IMR-90 (cell line): ENCODE measurements at regions not wholly inside any gene's neighbourhood (a gene's known extent, or its start where the extent isn't known, plus 50 kb on each side); places are given as distances from the start of the nearest gene placed in this dataset.

Experiments used
- BHLHE40 ChIP-seq: fragments of 150-350 bp; IDR thresholded peaks from 2 replicates; pipeline ENCODE4 v1.6.1; 2016; ENCODE audit warnings: mild to moderate bottlenecking, low read depth, low read length
- CEBPB ChIP-seq: IDR thresholded peaks from 2 replicates; pipeline ENCODE4 v1.6.1; 2012; ENCODE audit warnings: low read depth, low read length, improper control_type of control experiment
- CHD1 ChIP-seq: IDR thresholded peaks from 2 replicates; pipeline ENCODE4 v1.6.1; 2012; ENCODE audit warnings: low read depth, low read length, improper control_type of control experiment
- CTCF ChIP-seq: conservative IDR thresholded peaks from 2 replicates; pipeline ENCODE4 v1.5.1; 2012; ENCODE audit warnings: mild to moderate bottlenecking, low read depth, low read length, improper control_type of control experiment
- FOS ChIP-seq: fragments of 150-350 bp; IDR thresholded peaks from 2 replicates; pipeline ENCODE4 v1.6.1; 2016; ENCODE audit warnings: low read depth, low read length
- MAFK ChIP-seq: IDR thresholded peaks from 2 replicates; pipeline ENCODE4 v1.6.1; 2012; ENCODE audit warnings: low read depth, low read length, improper control_type of control experiment
- MAZ ChIP-seq: IDR thresholded peaks from 2 replicates; pipeline ENCODE4 v1.6.1; 2012; ENCODE audit warnings: low read depth, mild to moderate bottlenecking, low read length, improper control_type of control experiment, moderate library complexity, borderline replicate concordance
- MXI1 ChIP-seq: IDR thresholded peaks from 2 replicates; pipeline ENCODE4 v1.6.1; 2012; ENCODE audit warnings: low read depth, mild to moderate bottlenecking, low read length, moderate library complexity, borderline replicate concordance
- NFE2L2 ChIP-seq: fragments of 150-350 bp; IDR thresholded peaks from 2 replicates; pipeline ENCODE4 v1.6.1; 2016; ENCODE audit warnings: low read depth, mild to moderate bottlenecking, low read length
- POLR2A ChIP-seq: IDR thresholded peaks from 2 replicates; pipeline ENCODE4 v1.6.1; 2012; ENCODE audit warnings: mild to moderate bottlenecking, low read depth, low read length
- RAD21 ChIP-seq: IDR thresholded peaks from 2 replicates; pipeline ENCODE4 v1.6.1; 2012; ENCODE audit warnings: low read length, improper control_type of control experiment
- RFX5 ChIP-seq: IDR thresholded peaks from 2 replicates; pipeline ENCODE4 v1.8.0; 2012; ENCODE audit warnings: low read depth, mild to moderate bottlenecking, low read length, moderate library complexity
- SMC3 ChIP-seq: fragments of 150-350 bp; IDR thresholded peaks from 2 replicates; pipeline ENCODE4 v1.6.1; 2016; ENCODE audit warnings: low read depth, mild to moderate bottlenecking, antibody characterized with exemption, low read length, moderate library complexity

- TF ChIP-seq CTCF = no peak
- TF ChIP-seq BHLHE40 = no peak
- TF ChIP-seq POLR2A = no peak
- TF ChIP-seq RAD21 = no peak
- TF ChIP-seq MXI1 = no peak
- no peak for TF ChIP-seq SMC3
- TF ChIP-seq CEBPB = no peak
- no peak for TF ChIP-seq MAZ
- no peak for TF ChIP-seq MAFK
- no peak for TF ChIP-seq FOS
- no peak for TF ChIP-seq CHD1
- no peak for TF ChIP-seq NFE2L2
- TF ChIP-seq RFX5 = no peak
Measured at GRCh38 chr10:78217336-78217735, 183.7 kb downstream of the RPS24 start.
